ENCODE measurements at regions not wholly inside any gene's neighbourhood (a gene's known extent, or its start where the extent isn't known, plus 50 kb on each side); places are given as distances from the start of the nearest gene placed in this dataset.

- TF ChIP-seq HLTF (IDR thresholded peaks at IDR 0.05) (no peak), CTCF (IDR thresholded peaks at IDR 0.05 in 2 of 3, conservative IDR thresholded peaks at IDR 0.05 in 1 of 3; ENCODE audit: insufficient read depth in 2 of 3, low read depth in 1 of 3, low read length in 3 of 3) (no peak), MAX (CRISPR knock-in tag; IDR thresholded peaks at IDR 0.05) (no peak)
These were observed 51.8 kb upstream of the LYST start for GRCh38 chr1:235918465-235918864.
